HL-60 (cell line): ENCODE measurements at regions not wholly inside any gene's neighbourhood (a gene's known extent, or its start where the extent isn't known, plus 50 kb on each side); places are given as distances from the start of the nearest gene placed in this dataset.

Experiments used
- DNase-seq, 2 experiments: peaks; one replicate each; pipeline ENCODE4 v3.0.0-alpha.2; 2010 to 2020; ENCODE audit warnings: low read depth in 1 of 2, low spot score in 1 of 2
- H3K27ac ChIP-seq: fragments of 250-450 bp; sonication (Bioruptor Pico); replicated peaks from 2 replicates; pipeline ENCODE4 v1.5.1; 2020; ENCODE audit warnings: mild to moderate bottlenecking, moderate library complexity
- H3K27me3 ChIP-seq: fragments of 250-450 bp; sonication (Bioruptor Pico); 2 replicates; pipeline ENCODE4 v1.5.1; 2021; ENCODE audit warnings: mild to moderate bottlenecking, moderate library complexity; ENCODE audit not compliant: insufficient read depth, poor library complexity, severe bottlenecking
- H3K4me3 ChIP-seq: replicated peaks from 2 replicates; pipeline ENCODE4 v1.5.1; 2011; ENCODE audit warnings: mild to moderate bottlenecking, control low read depth, low read length; ENCODE audit not compliant: insufficient read depth
- GABPA ChIP-seq: IDR thresholded peaks from 2 replicates; pipeline ENCODE4 v1.6.1; 2012; ENCODE audit warnings: low read depth
- POLR2AphosphoS5 ChIP-seq: IDR thresholded peaks from 2 replicates; pipeline ENCODE4 v1.6.1; 2012; ENCODE audit warnings: low read depth
- REST ChIP-seq: IDR thresholded peaks from 2 replicates; pipeline ENCODE4 v1.6.1; 2012; ENCODE audit warnings: low read depth; ENCODE audit not compliant: insufficient replicate concordance
- SPI1 ChIP-seq: IDR thresholded peaks from 2 replicates; pipeline ENCODE4 v1.6.1; 2012; ENCODE audit warnings: low read depth, mild to moderate bottlenecking, borderline replicate concordance
- TF ChIP-seq, protein P1 (sequence below): IDR thresholded peaks from one replicate; pipeline ENCODE4 v1.5.1; 2011; ENCODE audit warnings: low read length, control low read depth, inconsistent platforms; ENCODE audit not compliant: insufficient read depth

DNA sequence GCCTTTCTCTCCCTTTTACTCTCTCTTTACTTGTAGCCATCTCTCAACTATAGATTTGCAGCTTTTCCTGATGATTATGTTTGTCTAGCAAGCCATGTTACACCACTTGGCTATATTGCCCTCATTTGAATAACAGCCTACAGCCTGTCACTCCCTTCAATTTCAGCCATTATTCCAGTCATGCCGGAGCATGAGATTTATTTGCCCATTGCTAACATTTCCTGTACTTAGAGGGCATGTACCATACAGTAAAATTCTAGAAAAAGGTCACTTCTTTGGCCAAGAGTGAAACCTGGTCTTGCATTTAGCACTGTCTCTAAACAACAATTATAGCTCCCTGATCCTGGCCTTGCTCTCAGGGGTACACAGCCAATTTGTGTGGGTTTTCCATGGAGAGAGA, 221.7 kb upstream of the TMC3 start:
- TF ChIP-seq, protein P1, sequence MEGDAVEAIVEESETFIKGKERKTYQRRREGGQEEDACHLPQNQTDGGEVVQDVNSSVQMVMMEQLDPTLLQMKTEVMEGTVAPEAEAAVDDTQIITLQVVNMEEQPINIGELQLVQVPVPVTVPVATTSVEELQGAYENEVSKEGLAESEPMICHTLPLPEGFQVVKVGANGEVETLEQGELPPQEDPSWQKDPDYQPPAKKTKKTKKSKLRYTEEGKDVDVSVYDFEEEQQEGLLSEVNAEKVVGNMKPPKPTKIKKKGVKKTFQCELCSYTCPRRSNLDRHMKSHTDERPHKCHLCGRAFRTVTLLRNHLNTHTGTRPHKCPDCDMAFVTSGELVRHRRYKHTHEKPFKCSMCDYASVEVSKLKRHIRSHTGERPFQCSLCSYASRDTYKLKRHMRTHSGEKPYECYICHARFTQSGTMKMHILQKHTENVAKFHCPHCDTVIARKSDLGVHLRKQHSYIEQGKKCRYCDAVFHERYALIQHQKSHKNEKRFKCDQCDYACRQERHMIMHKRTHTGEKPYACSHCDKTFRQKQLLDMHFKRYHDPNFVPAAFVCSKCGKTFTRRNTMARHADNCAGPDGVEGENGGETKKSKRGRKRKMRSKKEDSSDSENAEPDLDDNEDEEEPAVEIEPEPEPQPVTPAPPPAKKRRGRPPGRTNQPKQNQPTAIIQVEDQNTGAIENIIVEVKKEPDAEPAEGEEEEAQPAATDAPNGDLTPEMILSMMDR, result no peak
- TF ChIP-seq GABPA (no peak), SPI1 (no peak), REST (no peak), POLR2AphosphoS5 (no peak)
- H3K27ac ChIP-seq, result no peak overlapping the region
- no peak overlapping the region for H3K4me3 ChIP-seq
- H3K27me3 ChIP-seq, result no peaks in the 10 kb centered on the region
- no peak for DNase-seq

- Histone ChIP-seq H3K27ac (no peak overlapping the region), H3K4me3 (no peak overlapping the region), H3K27me3 (no peaks in the 10 kb centered on the region)
- no peak for TF ChIP-seq POLR2AphosphoS5
- TF ChIP-seq GABPA, result no peak
- no peak for TF ChIP-seq REST
- TF ChIP-seq, protein P1, result no peak
- TF ChIP-seq SPI1, result no peak
- DNase-seq, result no peak
Observed at GRCh38 chr15:81589671-81590070, 215.7 kb upstream of the TMC3 start.

DNA sequence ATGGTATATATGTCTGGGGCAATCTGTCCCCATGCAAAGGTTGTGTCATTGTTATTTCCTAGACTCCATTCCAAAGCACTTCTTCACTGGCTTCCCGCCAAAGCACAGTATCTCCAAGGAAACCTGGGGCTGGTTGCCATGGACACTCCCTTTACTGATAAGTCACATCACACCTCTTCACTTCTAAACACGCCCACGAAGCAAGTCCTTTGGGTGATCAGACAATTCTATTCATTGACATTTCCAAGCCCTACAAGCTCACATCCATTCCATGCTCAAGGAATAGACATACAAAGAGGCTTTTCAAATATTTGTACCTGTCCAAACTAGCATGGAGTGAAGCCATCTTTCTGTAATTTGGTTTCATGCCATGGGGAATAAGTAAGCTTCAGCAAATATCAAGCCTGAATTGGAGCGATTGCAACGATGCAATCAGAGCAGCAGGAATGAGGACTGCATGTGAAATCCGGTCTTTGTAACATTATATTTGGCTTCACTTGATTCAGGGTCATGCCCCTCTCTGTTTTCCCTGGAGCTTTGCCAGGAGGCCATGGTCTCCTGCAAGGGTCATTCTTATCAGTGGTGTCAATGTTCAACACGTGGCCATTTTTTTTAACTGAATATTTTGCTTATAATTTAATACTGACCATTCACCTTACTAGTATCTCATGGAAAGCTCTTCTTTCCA, 201.6 kb upstream of the TMC3 start:
- TF ChIP-seq SPI1 (no peak), GABPA (no peak), REST (no peak), POLR2AphosphoS5 (no peak)
- TF ChIP-seq, protein P1, result no peak
- DNase-seq, result no peak
- H3K27me3 ChIP-seq, result no peaks in the 10 kb centered on the region
- no peak overlapping the region for H3K4me3 ChIP-seq
- no peak overlapping the region for H3K27ac ChIP-seq
